Caco-2 (cell line): ENCODE measurements at regions not wholly inside any gene's neighbourhood (a gene's known extent, or its start where the extent isn't known, plus 50 kb on each side); places are given as distances from the start of the nearest gene placed in this dataset.

Experiments used
- BruUV-seq: library from RNA; stranded (reverse); fragments of 400-500 nt; replicated peaks from 2 replicates; lab custom pipeline; 2021; lab: Mats Ljungman, UMichigan
- CTCF ChIA-PET: fragments of 300-600 bp; sonication (Branson Sonifier 250); formaldehyde crosslinking; loops from one replicate; lab custom pipeline; 2022; ENCODE audit warnings: antibody characterized with exemption; lab: Charles Lee
- POLR2A ChIA-PET: fragments of 300-600 bp; sonication (Branson Sonifier 250); formaldehyde crosslinking; loops from one replicate; lab custom pipeline; 2022; ENCODE audit warnings: antibody characterized with exemption; lab: Charles Lee
- DNase-seq, 2 experiments: peaks; one replicate each; pipeline versions ENCODE4 v3.0.0 to v3.0.0-alpha.2; 2020 to 2022
- H3K27me3 ChIP-seq: replicated peaks from 2 replicates; pipeline ENCODE4 v1.6.0; 2011; ENCODE audit warnings: low read length; ENCODE audit not compliant: control insufficient read depth, insufficient read depth
- H3K36me3 ChIP-seq: 2 replicates; pipeline ENCODE4 v1.5.1; 2011; ENCODE audit warnings: low read length; ENCODE audit not compliant: control insufficient read depth, insufficient read depth
- H3K4me1 ChIP-seq: fragments of 250-450 bp; sonication (Bioruptor Pico); 2 replicates; pipeline ENCODE4 v1.5.1; 2020; ENCODE audit warnings: mild to moderate bottlenecking
- H3K4me3 ChIP-seq: 2 replicates; pipeline ENCODE4 v1.5.1; 2011; ENCODE audit warnings: low read depth, mild to moderate bottlenecking, control low read depth, low read length
- H3K9me3 ChIP-seq: fragments of 250-450 bp; sonication (Bioruptor Pico); 2 replicates; pipeline ENCODE4 v1.5.1; 2020; ENCODE audit warnings: mild to moderate bottlenecking, moderate library complexity
- H3K27ac Mint-ChIP-seq: one replicate; pipeline ENCODE4 v1.8.0; 2022; ENCODE audit warnings: mixed read lengths; ENCODE audit not compliant: unreplicated experiment
- H3K27me3 Mint-ChIP-seq: one replicate; pipeline ENCODE4 v1.8.0; 2022; ENCODE audit warnings: mixed read lengths; ENCODE audit not compliant: insufficient read depth, unreplicated experiment
- H3K36me3 Mint-ChIP-seq: one replicate; pipeline ENCODE4 v1.8.0; 2022; ENCODE audit warnings: mild to moderate bottlenecking, mixed read lengths; ENCODE audit not compliant: insufficient read depth, unreplicated experiment
- H3K4me1 Mint-ChIP-seq: one replicate; pipeline ENCODE4 v1.8.0; 2022; ENCODE audit warnings: low read depth, mixed read lengths; ENCODE audit not compliant: unreplicated experiment
- H3K4me3 Mint-ChIP-seq: one replicate; pipeline ENCODE4 v1.8.0; 2022; ENCODE audit warnings: mild to moderate bottlenecking, moderate library complexity, mixed read lengths; ENCODE audit not compliant: unreplicated experiment
- H3K9me3 Mint-ChIP-seq: one replicate; pipeline ENCODE4 v1.8.0; 2022; ENCODE audit warnings: mixed read lengths; ENCODE audit not compliant: unreplicated experiment
- CTCF ChIP-seq, 2 experiments: fragments of 200-600 bp in 1 of 2; IDR thresholded peaks; 1 replicate in 1 of 2; 2 replicates in 1 of 2; pipeline versions ENCODE4 v1.5.1 to v1.8.0; 2011 to 2022; ENCODE audit warnings: antibody characterized with exemption in 1 of 2, control low read depth in 1 of 2, inconsistent platforms in 1 of 2, low read depth in 1 of 2, low read length in 1 of 2, mild to moderate bottlenecking in 1 of 2, moderate library complexity in 1 of 2; ENCODE audit not compliant: insufficient read depth in 1 of 2, severe bottlenecking in 1 of 2, unreplicated experiment in 1 of 2
- intact Hi-C: fragments of 100-400 bp; cut with micrococcal nuclease; formaldehyde crosslinking; loops from one replicate; pipeline ENCODE4 v1.10.0; 2022; ENCODE audit not compliant: unreplicated experiment

GRCh38 chr1:214108097-214108446 is 120.3 kb downstream of the PROX1 start:
- intact Hi-C loops = no loop called here
- peaks cover 5% of the 10 kb centered on the region; the same call in 1 of the 2 replicates for H3K9me3 ChIP-seq
- POLR2A ChIA-PET = no interaction called here
- no peak for TF ChIP-seq CTCF (IDR thresholded peaks at IDR 0.05; ENCODE audit: insufficient read depth in 1 of 2, low read depth in 1 of 2, low read length in 1 of 2, severe bottlenecking in 1 of 2, unreplicated experiment in 1 of 2)
- peaks cover 7% of the 10 kb centered on the region for H3K4me1 Mint-ChIP-seq
- no peak overlapping the region for H3K4me3 ChIP-seq
- peaks cover 10% of the 10 kb centered on the region for H3K9me3 Mint-ChIP-seq
- H3K27ac Mint-ChIP-seq = no peak overlapping the region
- no peaks in the 10 kb centered on the region for H3K27me3 ChIP-seq
- no peaks in the 10 kb centered on the region for H3K36me3 Mint-ChIP-seq
- CTCF ChIA-PET = no interaction called here
- no peak overlapping the region for H3K4me3 Mint-ChIP-seq
- no peaks in the 10 kb centered on the region for H3K27me3 Mint-ChIP-seq
- BruUV-seq = no TSS peak
- H3K4me1 ChIP-seq = no peaks in the 10 kb centered on the region
- H3K36me3 ChIP-seq = no peaks in the 10 kb centered on the region
- DNase-seq = no peak

GRCh38 chr1:214111796-214112195 is 124.0 kb downstream of the PROX1 start:
- Histone ChIP-seq H3K4me3 (no peak overlapping the region), H3K4me1 (no peaks in the 10 kb centered on the region), H3K9me3 (no peaks in the 10 kb centered on the region), H3K27me3 (no peaks in the 10 kb centered on the region), H3K36me3 (no peaks in the 10 kb centered on the region)
- no peak overlapping the region for H3K27ac Mint-ChIP-seq
- H3K4me1 Mint-ChIP-seq = peaks cover 7% of the 10 kb centered on the region
- DNase-seq = no peak
- ChIA-PET CTCF (no interaction called here), POLR2A (interaction anchor here (0.5 kb wide), 1 partner anchor 1207 kb away, joined by 3 read pairs; no protein-coding TSS in a partner anchor)
- BruUV-seq = no TSS peak
- H3K36me3 Mint-ChIP-seq = no peaks in the 10 kb centered on the region
- no peaks in the 10 kb centered on the region for H3K27me3 Mint-ChIP-seq
- H3K4me3 Mint-ChIP-seq = no peak overlapping the region
- no peak for TF ChIP-seq CTCF (IDR thresholded peaks at IDR 0.05; ENCODE audit: insufficient read depth in 1 of 2, low read depth in 1 of 2, low read length in 1 of 2, severe bottlenecking in 1 of 2, unreplicated experiment in 1 of 2)
- intact Hi-C loops = no loop called here
- peaks cover 16% of the 10 kb centered on the region for H3K9me3 Mint-ChIP-seq

GRCh38 chr1:214116258-214116657 is 128.5 kb downstream of the PROX1 start:
- intact Hi-C loops = no loop called here
- Histone ChIP-seq H3K4me3 (no peak overlapping the region), H3K9me3 (no peaks in the 10 kb centered on the region; the same call in 1 of the 2 replicates), H3K27me3 (no peaks in the 10 kb centered on the region), H3K36me3 (no peaks in the 10 kb centered on the region), H3K4me1 (no peaks in the 10 kb centered on the region)
- BruUV-seq = no TSS peak
- Mint-ChIP-seq H3K27ac (no peak overlapping the region), H3K9me3 (peaks cover 23% of the 10 kb centered on the region), H3K36me3 (no peaks in the 10 kb centered on the region), H3K4me1 (peaks cover 7% of the 10 kb centered on the region), H3K27me3 (no peaks in the 10 kb centered on the region), H3K4me3 (no peak overlapping the region)
- DNase-seq = no peak
- no peak for TF ChIP-seq CTCF (IDR thresholded peaks at IDR 0.05; ENCODE audit: insufficient read depth in 1 of 2, low read depth in 1 of 2, low read length in 1 of 2, severe bottlenecking in 1 of 2, unreplicated experiment in 1 of 2)
- ChIA-PET POLR2A (no interaction called here), CTCF (no interaction called here)
